IPS-15b (cell line): ENCODE measurements at regions not wholly inside any gene's neighbourhood (a gene's known extent, or its start where the extent isn't known, plus 50 kb on each side); places are given as distances from the start of the nearest gene placed in this dataset.

ENCODE experiments used
- H3K27me3 ChIP-seq: one replicate; pipeline ENCODE4 v1.6.1; 2013; ENCODE audit warnings: low read length; ENCODE audit not compliant: control insufficient read depth, insufficient read depth
- H3K36me3 ChIP-seq: one replicate; pipeline ENCODE4 v1.6.1; 2013; ENCODE audit warnings: low read length; ENCODE audit not compliant: control insufficient read depth, insufficient read depth
- H3K4me1 ChIP-seq: one replicate; pipeline ENCODE4 v1.6.1; 2013; ENCODE audit warnings: mild to moderate bottlenecking, low read length; ENCODE audit not compliant: control insufficient read depth, insufficient read depth
- H3K4me3 ChIP-seq: one replicate; pipeline ENCODE4 v1.5.1; 2013; ENCODE audit warnings: low read depth, low read length
- H3K9ac ChIP-seq: one replicate; pipeline ENCODE4 v1.6.1; 2013; ENCODE audit warnings: low read depth, mild to moderate bottlenecking, low read length
- H3K9me3 ChIP-seq: one replicate; pipeline ENCODE4 v1.6.1; 2013; ENCODE audit warnings: mild to moderate bottlenecking, low read length; ENCODE audit not compliant: control insufficient read depth, insufficient read depth

DNA sequence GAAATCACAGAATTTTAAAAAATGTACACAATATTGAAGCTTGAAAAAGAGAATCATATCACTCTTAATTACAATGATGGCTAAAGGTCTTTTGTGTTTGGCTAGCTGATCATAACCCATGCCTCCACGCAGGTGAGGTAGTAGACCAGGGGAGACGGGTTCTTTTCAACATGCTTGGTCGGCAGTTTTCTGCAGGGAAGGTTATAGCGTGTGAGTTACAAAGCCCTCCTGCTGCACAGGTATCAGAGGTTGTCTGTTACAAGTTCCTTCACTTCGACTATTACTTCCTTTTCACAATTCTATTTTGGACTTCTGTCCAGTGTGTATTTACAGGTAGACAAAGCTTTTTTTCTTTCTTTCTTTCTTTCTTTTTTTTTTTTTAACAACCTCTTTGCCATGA, 127.1 kb upstream of the PRPS1L1 start:
- Histone ChIP-seq H3K27me3 (no peaks in the 10 kb centered on the region), H3K9me3 (no peaks in the 10 kb centered on the region), H3K4me3 (no peak overlapping the region), H3K4me1 (no peaks in the 10 kb centered on the region), H3K36me3 (no peaks in the 10 kb centered on the region), H3K9ac (no peak overlapping the region)

DNA sequence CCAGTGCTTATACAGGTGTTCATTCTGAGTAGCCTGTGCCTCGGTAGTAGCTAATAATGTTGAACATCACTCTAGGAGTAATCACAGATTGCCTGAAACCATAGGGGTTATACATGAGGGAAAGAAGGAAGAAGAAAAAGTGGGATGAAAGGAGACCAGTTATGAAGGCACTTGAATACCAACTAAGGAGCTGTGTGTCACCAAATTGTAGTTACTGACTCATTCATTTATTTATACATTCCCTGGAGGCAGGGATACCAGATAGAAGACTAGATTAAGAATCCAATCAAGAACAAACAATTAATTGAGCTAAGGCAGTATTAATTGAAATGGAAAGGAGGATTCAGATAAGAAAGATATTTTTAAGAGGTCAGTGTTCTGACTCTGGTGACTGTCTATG, 129.6 kb upstream of the PRPS1L1 start:
- Histone ChIP-seq H3K27me3 (no peaks in the 10 kb centered on the region), H3K9ac (no peak overlapping the region), H3K4me1 (no peaks in the 10 kb centered on the region), H3K9me3 (no peaks in the 10 kb centered on the region), H3K36me3 (no peaks in the 10 kb centered on the region), H3K4me3 (no peak overlapping the region)

DNA sequence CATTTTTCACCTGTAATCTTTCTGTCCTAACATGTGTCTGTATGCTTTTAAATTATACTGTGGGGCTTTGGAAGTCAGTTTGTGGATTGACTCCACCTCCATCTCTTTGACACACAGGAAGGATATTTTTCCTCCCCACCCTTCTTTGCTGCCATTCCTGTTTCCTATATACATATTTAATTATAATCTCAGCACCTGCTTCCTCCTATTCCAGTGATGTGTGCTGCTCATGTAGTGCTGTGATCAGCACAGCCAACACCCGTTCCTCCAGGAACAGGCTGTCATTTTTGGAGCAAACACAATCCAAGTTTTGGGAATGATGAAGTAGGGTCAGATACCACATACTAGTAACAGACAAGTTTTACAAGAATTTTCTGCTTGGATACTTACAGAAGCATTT, 135.0 kb upstream of the PRPS1L1 start:
- Histone ChIP-seq H3K27me3 (no peaks in the 10 kb centered on the region), H3K9me3 (no peaks in the 10 kb centered on the region), H3K36me3 (no peaks in the 10 kb centered on the region), H3K9ac (no peak overlapping the region), H3K4me1 (no peaks in the 10 kb centered on the region), H3K4me3 (no peak overlapping the region)

DNA sequence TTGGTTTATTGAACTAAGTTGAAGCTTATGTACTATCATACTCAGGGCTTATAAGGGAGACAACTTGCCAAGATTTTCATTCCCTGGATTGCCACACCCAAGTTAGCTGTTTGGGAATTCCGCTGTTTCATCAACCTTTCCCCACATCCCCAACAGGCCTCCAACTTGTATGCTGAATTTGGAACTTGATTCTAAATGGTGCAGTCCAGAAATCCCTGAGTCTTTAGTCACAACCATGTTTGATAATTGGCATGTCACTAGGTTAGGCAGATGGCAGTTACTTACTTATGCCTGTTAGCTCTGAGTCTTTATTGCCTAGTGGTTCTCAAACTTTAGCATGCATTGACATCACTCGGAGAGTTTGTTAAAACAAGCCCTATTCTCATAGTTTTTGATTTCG, 135.4 kb upstream of the PRPS1L1 start:
- Histone ChIP-seq H3K27me3 (no peaks in the 10 kb centered on the region), H3K9ac (no peak overlapping the region), H3K4me1 (no peaks in the 10 kb centered on the region), H3K4me3 (no peak overlapping the region), H3K36me3 (no peaks in the 10 kb centered on the region), H3K9me3 (no peaks in the 10 kb centered on the region)

DNA sequence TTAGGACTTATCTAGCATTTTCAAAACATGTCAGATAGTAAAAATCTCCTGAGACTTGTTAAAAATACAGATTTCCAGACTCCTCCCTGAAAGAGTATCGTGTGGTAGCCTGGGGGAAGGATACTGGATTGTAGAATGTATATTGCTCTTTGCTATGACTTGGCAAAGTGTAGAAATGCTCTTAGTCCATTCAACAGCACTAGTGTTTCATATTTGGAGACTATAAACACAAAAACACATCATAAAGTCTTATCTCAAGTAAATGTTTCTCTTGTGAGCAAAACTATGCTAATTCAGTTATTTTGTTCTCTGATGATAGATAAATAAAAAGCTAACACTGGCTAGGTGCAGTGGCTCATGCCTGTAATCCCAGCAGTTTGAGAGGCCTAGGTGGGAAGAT, 137.5 kb upstream of the PRPS1L1 start:
- Histone ChIP-seq H3K9ac (no peak overlapping the region), H3K27me3 (no peaks in the 10 kb centered on the region), H3K4me1 (no peaks in the 10 kb centered on the region), H3K36me3 (no peaks in the 10 kb centered on the region), H3K9me3 (no peaks in the 10 kb centered on the region), H3K4me3 (no peak overlapping the region)

DNA sequence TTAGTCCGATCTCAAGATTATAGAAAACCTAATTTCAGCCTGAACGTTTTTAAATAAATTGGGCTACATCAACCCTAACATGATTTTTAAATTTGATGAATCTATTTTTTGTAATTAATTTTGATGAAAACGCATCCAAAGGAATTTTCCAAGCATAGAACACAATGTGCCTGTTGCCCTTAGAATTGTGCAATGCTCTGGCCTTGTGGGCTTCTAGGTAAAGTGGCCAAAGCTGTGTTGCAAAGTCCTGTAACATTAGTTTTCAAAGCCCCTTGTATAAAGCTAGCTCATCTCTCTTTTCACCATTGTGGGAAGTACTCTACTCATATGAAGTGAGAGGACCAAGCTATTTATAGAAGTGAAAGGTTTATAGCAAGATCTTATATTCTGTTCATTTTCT, 138.4 kb upstream of the PRPS1L1 start:
- H3K36me3 ChIP-seq = no peaks in the 10 kb centered on the region
- H3K4me1 ChIP-seq = no peaks in the 10 kb centered on the region
- H3K4me3 ChIP-seq = no peak overlapping the region
- H3K9ac ChIP-seq = no peak overlapping the region
- H3K27me3 ChIP-seq = no peaks in the 10 kb centered on the region
- H3K9me3 ChIP-seq = no peaks in the 10 kb centered on the region

DNA sequence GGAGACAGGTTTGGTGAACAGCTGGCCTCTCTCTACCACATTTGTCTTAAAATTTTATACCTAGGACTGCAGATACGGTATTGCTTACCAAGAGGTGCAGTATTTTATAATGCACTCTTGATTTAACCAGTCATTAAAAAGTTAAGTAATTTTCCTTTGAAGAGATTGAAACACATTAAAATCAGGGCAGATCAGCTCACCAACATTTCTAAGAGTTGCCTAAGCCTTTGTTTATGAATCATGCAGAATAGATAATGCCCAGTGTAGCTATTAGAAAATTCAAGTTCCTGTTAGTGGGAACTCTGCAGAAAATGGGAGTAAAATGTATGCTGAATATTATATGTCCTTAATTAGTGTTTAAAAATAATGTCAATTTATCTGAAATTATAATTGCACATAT, 140.2 kb upstream of the PRPS1L1 start:
- Histone ChIP-seq H3K9me3 (no peaks in the 10 kb centered on the region), H3K4me1 (no peaks in the 10 kb centered on the region), H3K36me3 (no peaks in the 10 kb centered on the region), H3K27me3 (no peaks in the 10 kb centered on the region), H3K4me3 (no peak overlapping the region), H3K9ac (no peak overlapping the region)

DNA sequence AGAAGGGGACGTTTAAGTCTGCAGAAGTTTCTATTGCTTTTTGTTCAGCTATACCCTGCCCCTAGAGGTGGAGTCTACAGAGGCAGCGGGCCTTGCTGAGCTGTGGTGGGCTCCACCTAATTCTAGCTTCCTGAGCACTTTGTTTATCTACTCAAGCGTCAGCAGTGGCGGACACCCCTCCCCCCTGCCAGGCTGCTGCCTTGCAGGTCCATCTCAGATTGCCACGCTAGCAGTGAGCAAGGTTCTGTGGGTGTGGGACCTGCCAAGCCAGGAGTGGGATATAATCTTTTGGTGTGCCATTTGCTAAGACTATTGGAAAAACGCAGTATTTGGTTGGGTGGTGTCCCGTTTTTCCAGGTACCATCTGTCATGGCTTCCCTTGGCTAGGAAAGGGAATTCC, 147.3 kb upstream of the PRPS1L1 start:
- no peaks in the 10 kb centered on the region for H3K36me3 ChIP-seq
- H3K9me3 ChIP-seq = no peaks in the 10 kb centered on the region

DNA sequence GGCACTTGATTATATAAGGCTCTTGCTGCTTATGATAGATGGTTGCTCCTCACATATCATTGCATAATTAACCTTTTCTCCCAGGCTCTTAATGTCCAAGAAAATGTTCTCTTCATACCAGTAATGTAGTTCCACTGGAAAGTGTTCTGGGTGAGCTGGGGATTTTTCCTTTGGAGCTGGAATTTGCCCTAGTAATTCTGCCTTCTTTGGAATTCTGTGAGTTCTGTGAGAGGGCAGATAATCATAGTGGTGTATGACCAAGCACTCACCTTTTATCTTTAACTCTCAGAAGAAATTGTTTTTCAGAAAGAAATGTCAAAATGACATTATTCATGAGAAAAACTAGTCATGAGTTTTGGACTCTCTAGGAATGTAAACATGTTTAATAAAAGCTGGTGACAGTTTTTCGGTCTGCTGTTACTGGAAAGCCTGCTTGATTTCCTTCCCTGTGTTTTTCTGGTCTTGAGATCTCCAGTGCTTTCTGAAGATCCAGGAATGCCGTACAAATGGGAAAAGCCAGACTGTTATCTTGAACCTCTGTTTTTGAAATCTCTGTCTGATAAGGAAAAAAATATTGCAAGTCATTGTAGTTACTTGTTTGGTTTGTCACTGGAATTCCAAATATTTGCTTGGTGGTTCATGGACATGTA, 148.3 kb upstream of the PRPS1L1 start:
- Histone ChIP-seq H3K9ac (no peak overlapping the region), H3K9me3 (no peaks in the 10 kb centered on the region), H3K27me3 (no peaks in the 10 kb centered on the region), H3K36me3 (no peaks in the 10 kb centered on the region), H3K4me1 (no peaks in the 10 kb centered on the region), H3K4me3 (no peak overlapping the region)

More for the DNA sequence above, 147.3 kb upstream of the PRPS1L1 start:
- no peaks in the 10 kb centered on the region for H3K27me3 ChIP-seq
- H3K4me1 ChIP-seq = no peaks in the 10 kb centered on the region
- H3K4me3 ChIP-seq = no peak overlapping the region
- H3K9ac ChIP-seq = no peak overlapping the region

DNA sequence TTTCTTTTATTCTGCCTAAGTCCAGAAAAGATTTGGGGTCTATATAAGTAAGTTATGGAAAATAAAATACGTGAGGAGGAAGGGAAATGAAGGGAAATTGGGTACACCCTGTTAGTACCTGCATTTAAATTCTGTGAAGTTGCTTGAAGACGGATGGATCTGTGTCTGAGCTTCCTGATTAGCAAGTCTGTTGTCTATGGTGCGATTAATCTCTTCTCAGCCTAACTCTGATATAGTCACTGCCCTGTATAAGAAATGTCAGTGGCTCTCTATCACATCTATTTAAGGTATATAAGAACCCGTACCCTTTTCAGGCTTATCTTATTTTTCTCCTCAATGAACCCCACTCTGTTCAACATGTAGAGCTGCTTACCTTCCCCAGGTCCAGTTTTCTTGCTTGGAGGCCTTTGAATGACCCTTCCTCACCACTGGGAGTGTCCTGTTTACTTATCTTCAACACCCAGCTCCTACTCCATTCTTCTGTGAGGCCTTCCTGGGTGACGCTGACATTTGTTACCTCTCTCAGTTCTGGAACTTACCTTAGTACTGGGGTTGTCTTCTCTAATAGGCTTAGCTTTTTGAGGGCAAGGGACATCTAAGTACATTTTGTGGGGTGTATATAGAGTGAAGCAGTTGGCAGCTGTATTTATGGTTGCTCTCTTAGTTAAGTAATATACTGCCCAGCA, 149.6 kb upstream of the PRPS1L1 start:
- H3K27me3 ChIP-seq = no peaks in the 10 kb centered on the region
- no peak overlapping the region for H3K4me3 ChIP-seq
- no peaks in the 10 kb centered on the region for H3K4me1 ChIP-seq
- H3K36me3 ChIP-seq = no peaks in the 10 kb centered on the region
- H3K9ac ChIP-seq = no peak overlapping the region
- no peaks in the 10 kb centered on the region for H3K9me3 ChIP-seq

DNA sequence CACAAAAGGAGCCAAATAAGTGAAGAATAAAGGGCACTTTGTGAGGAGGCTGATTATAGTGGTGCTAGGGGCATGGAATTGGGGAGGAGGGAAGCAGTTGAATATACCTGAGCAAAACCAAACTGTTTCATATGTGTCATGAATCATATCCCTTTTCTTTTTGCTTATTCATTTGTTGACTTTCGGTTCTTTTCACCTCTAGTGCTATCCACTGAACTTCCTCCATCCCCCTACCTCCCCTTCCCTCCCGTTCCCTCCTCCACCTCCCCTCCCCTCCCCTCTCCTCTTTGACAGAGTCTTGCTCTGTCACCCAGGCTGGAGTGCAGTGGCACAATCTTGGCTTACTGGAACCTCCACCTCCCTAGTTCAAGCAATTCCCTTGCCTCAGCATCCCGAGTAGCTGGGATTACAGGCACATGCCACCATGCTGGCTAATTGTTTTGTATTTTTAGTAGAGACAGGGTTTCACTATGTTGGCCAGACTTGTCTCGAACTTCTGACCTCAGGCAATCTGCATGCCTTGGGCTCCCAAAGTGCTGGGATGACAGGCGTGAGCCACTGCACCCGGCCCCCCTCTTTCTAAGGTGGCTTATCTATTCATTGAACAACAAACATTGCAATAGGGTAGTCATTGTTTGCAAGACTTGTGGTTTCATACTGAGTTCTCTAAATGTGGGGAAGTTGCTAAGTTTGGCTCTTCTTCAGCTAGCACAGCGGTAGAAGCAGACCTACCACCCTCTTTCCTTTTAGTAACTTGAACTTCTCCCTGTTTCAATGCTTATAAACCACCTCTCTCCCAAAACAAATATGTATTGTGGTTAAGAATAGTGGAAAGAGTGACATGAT, 150.4 kb upstream of the PRPS1L1 start:
- Histone ChIP-seq H3K4me3 (no peak overlapping the region), H3K27me3 (no peaks in the 10 kb centered on the region), H3K9me3 (no peaks in the 10 kb centered on the region), H3K4me1 (no peaks in the 10 kb centered on the region), H3K9ac (no peak overlapping the region), H3K36me3 (no peaks in the 10 kb centered on the region)

DNA sequence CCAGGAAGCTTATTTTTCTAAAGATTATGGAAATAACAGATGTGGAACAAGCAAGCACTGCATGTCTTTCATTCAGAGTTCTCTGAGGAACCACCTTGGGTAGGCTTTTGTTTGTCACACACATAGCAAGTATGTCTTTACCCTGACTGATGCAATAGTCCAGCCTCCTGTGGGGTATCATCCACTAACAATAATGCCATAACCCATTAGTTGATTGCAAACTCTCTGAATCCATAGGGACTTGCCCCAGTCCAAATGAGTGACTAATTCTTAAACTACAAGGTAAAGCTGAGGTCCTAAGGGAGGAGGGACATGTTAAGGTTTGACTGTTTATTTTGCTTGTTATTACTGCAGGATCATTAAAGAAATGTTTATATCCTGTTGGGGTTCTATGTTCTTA, 151.4 kb upstream of the PRPS1L1 start:
- Histone ChIP-seq H3K9me3 (no peaks in the 10 kb centered on the region), H3K4me1 (no peaks in the 10 kb centered on the region), H3K4me3 (no peak overlapping the region), H3K27me3 (no peaks in the 10 kb centered on the region), H3K9ac (no peak overlapping the region), H3K36me3 (no peaks in the 10 kb centered on the region)
